Inferior parietal cortex (tissue), 1 donor: ENCODE measurements at regions not wholly inside any gene's neighbourhood (a gene's known extent, or its start where the extent isn't known, plus 50 kb on each side); places are given as distances from the start of the nearest gene placed in this dataset.
"Not testable (repeated sequence)": the region's sequence is repeated elsewhere in the genome, so short reads cannot be mapped to it uniquely, and the experiment has no call there.

Experiments used
- DNase-seq: peaks from one replicate; pipeline ENCODE4 v3.0.0-alpha.2; 2016; ENCODE audit errors: extremely low spot score

DNA sequence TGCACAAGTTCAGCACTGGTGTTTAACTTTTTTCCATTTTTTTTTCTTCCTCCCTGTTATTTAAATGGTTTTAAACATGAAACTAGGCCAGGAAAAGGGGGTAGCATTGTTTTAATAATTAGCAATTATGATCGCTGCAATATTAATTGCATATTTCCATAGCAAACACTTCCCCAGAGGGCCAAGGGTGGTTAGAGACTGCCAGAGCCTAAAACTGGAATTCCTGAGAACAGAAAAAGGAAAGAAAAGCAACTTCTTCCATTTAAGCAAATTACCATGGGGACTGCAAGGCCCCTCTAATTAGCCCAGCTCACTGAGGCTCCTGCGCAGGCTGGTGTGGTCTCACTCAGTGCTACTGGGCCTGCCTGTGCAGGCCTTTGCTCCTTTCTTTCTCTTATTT, 201.5 kb downstream of the SMAD2 start:
- DNase-seq, result no peak

DNA sequence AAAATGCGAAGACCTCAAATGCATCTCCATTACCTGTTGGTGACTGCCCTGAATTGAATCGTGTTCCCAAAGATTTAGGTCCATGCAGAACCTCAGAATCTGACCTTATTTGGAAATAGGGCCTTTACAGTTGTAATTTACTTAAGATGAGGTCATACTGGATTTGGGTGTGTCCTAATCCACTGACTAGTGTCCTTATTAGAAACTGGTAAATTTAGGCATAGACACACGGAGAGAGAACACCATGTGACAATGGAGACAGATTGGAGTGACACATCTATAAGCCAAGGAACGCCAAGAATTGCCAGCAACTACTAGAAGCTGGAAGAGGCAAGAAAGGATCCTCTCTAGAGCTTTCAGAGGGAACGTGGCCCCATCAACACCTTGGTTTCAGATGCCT, 203.1 kb downstream of the SMAD2 start:
- DNase-seq, result no peak

DNA sequence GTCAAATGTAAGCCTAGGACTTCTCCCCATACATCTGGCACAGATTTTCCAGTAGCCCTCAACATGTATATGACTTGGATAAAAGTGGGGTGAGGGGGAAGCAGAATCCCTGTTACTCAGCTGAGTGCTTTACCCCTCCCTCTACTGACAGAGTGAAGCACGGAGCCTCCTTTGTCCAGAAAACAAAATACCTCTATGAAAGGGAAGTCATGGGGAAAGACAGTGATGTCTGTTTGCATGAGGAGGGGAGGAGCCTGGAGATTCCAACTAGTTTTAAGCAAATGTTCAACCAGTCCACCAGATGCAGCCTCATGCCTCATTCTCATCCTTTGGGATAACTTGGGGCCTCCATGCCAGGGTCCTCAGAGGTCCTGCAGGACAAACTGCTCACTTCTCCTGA, 203.9 kb downstream of the SMAD2 start:
- DNase-seq, result no peak

DNA sequence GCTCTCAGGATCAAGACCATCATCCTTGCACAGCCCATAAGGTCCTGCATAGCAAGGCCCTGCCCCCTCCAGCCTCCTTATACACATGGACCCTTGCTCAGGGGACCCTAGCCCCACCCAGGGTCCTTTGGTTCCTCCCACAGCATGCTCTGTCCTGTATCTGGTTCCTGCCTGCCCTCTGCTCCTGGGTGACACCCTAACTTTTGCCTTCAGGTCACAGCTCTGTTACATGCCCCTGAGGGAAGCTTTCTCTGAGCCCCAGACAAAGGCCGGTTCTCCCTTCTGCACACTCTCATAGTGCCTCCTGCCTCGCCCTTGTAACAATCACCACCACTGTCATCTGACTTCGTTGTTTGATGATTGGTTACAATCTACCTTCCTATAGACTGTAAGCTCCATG, 204.8 kb downstream of the SMAD2 start:
- DNase-seq, result no peak

DNA sequence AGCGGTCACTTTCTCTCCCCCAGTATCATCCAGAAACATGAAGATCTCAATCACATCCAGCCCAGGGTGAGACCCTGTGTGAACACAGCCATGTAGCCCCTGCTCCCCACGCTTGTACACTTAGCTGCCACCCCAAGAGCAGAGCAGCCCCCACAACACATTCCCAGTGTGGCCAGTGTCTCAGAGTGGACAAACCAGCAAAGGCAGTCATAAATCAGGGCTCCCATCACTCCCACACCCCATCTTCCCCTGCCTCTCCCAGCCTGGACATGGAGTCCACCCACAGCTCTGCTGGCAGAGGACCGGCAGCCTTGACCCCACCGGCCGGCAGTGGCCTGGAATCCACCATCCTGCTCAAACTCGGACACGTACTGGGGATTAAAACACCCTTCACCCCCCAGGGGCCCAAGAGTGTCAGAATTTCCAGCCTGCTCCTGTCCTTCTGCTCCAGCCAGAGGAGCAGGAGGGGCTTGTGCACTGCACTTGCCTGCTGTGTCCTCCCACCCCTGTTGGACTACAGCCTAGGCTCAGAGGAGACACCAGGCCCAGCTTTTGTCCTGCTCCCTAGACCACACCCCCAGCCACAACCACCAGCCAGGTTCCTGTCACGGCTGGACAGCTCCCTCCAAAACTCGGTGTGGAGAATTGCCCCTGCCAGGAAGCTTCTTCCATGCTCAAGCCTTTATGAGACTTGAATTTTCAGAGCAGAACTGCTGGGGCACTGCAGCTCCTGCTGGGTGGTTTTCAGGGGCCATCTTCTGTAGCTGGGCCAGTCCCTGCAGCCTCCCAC, 206.1 kb downstream of the SMAD2 start:
- DNase-seq, result no peak

DNA sequence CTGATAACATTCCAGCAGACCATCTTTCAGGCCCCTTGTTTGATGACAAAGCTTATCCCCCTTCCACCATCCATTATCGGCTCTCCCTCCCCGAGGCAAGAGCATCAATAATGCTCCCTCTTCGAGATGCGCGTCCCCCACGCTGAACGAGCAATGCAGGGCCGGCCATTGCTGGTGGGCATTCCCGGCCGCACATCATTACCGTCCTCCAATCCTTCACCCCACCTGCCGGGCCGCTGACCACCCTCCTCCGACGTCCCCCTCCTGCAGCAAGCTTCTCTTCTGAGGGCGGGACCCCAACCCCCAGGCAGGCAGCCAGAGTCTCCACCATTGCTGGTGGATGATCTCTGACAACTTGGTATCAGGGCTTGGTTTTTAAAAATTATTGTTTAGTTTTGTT, 208.6 kb downstream of the SMAD2 start:
- DNase-seq, result no peak

DNA sequence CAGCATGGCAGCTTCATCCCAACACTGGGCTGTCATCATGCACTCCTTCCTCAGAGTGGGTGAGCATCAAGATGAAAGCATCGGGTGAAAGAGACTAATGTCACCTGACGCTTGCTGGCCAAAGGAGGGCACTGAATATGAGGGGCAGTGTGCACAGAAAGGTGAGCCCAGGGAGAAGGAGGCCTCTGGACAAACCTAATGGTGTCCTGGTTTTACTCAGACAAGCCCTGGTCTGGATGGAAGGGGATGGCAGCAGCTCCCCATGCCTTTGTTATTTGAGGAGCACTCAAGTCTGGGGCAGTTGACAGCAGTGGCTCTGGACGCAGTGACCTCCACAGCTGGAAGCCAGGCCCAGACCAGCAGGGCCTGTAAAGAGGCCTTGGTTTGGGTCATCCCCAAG, 209.7 kb downstream of the SMAD2 start:
- DNase-seq, result no peak

DNA sequence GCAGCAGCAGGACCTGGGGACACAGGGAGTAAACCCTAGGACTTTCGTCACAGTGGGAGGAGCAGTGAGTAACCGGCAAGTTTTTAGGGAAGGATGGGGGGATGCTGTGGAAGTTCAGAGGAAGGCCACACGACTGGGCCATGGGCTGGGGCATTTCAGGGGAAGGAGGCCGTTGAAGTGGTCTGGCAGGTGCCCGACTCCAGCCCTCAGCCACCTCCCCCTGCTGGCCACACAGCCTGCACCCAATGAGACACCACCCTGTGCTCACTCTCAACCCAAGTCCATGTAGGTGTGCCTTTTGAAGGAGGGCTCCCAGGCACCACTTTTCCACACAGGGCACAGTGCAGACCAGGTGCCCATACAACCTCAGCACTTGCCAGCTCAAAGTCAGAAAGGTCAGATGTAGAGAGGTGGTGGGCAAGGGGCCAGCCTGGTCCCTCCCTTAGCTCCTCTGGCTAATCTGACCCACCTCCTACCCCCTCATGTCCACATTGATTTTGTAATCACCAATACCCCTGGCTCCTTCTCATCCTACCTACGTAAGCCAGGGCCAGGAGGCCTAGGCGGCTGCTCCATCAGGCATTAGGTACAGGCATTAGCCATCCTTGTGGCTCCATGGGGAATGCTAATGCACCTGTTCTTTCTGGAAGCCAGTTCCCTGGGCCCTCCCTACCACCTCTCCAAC, 211.2 kb downstream of the SMAD2 start:
- no peak for DNase-seq

DNA sequence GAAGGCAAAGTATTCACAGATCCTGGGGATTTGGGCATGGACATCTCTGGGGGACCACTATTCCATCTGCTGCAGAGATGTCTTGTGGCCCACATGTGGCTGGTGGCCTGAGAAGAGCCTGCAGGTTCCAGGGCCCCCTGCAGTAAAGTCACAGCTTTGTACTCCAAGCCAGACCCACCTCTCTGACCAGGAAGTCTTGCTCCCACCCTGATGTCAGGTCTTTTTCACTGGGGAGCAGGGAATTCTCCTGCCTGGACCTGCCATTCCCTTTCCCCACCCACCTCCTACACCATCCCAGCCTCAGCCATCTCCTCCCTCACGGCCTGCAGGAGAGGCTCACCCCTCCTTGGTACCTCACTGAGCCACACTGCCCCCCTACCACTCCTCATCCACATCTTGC, 211.8 kb downstream of the SMAD2 start:
- no peak for DNase-seq

DNA sequence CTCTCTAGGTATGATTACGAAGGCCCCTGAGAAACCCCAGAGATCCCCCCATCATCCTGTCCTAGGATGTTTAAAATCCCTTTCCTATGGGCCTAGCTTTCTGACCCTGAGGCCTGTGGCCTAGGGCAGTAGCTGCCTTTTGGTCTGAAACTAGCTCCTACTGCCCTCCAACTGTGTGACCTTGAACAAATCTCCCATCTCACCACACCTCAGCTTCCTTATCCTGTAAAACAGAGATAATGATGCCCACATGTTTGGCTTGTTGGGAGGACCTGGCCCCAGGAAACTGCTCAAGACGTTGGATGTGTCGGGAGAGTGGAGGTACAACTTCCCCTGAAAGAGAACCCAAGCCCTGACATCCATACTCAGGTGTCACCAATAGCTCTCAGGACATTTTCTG, 213.2 kb downstream of the SMAD2 start:
- DNase-seq, result no peak

DNA sequence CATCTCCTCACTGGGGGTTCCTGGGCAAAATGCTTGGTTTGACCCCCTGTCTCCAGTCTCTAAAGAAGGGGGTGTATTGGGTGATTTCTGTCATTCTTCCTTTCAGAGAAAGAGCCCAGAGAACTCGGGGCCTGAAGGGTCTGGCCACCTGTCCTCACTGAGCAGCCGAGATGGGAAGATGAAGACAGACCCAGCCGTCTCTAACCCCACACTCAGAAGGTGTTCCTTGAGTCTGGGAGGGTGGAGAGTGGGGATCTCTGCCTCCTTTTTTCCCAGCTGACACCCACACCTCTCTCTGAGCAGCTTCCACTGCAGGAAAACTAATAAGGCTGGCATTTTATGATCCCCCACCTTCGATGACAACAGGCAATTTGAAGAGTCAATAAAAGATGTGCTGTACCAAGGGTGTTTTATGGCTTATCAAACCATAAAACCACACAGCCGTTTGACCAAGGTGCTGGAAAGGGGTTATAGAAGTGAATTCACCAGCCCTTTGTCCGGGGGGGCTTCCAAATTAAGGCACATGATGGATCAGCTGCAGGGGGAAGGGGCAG, 213.8 kb downstream of the SMAD2 start:
- DNase-seq, result no peak

DNA sequence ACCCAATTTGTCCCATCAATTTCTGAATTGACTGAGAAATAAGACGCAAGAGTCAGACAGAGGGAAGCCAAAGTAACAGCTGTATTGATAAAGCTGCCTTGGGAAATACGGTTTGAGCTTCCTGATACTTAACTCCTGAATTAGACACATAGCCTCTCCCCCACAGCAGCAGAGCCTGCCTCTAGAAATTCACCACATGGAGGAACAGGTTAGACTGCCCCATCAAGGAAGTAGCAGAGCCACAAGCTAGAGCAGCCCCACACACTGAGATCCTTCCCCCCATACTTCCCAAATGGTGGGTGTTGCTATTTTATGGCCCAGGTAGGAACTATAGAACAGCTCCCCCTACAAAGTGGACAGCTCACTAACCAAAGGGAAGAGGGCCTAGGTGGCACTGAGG, 220.0 kb downstream of the SMAD2 start:
- DNase-seq, result no peak

DNA sequence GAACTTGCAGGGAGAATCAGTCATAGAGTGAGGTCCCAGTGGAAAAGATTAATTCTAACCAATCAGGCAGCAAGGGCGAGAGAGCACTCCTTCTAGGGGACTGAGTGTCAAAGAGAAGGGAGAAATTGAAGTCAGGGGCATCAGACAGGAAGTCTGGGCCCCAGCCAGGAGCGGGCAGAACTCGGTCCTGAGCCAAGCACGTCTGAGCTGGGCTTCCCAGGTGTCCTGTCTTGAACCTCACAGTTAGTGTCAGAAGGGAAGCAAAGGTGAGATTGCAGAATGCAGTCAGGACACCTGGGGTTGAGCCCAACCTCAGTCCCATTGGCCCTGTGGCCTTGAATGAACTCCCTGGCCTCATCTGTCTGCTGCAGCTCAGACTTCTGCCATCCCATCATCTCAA, 220.9 kb downstream of the SMAD2 start:
- DNase-seq, result no peak

DNA sequence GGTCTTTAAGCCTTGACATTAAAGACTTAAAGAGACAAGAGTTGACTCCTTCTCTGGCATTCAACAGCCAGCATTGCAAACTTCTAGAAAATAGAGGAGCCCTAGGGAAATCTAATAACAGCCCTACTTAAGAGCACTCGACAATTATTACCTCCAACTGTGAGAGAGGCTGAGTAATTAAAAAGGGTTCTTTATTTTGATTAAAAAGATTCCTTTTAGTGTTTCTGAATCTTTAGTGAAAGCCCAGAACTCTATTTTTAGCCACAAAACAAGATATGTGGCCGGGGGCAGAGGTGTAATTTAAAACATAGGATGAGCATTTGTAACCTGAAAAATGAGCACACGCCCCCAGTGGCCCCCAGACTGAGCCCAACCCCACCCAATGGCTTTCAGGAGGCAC, 222.3 kb downstream of the SMAD2 start:
- DNase-seq, result no peak

DNA sequence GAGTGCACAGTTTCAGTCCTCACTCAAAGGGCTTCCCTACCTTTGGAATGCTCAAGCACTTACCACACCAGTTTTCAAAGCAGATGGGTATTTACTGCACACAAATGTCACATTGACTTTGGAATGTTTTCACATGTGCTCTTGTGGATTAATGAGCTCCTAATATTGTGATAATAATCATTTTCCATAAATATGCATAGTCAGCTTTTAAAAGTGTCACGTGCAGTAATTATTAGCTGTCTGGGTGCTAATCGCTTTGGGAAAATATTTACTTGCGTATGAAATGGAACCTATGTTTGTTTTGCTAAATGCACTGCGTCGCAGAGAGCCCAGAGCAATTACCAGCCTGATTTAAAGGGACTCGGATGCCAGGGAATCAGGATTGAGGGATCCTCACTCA, 229.3 kb downstream of the SMAD2 start:
- no peak for DNase-seq

DNA sequence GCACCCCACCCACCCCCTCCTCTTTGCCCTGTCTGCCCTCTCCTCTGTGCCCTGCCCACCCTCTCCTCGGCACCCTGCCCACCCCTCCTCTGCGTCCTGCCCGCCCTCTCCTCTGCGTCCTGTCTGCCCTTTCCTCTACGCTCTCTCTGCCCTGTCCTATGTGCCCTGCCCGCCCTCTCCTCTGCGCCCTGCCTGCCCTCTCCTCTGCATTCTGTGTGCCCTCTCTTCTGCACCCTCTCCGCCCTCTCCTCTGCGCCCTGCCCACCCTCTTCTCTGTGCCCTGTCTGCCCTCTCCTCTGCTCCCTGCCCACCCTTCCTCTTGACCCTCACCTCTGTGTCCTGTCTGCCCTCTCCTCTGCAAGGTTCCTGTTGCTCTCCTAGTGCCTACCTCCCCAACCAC, 233.6 kb downstream of the SMAD2 start:
- no peak for DNase-seq

DNA sequence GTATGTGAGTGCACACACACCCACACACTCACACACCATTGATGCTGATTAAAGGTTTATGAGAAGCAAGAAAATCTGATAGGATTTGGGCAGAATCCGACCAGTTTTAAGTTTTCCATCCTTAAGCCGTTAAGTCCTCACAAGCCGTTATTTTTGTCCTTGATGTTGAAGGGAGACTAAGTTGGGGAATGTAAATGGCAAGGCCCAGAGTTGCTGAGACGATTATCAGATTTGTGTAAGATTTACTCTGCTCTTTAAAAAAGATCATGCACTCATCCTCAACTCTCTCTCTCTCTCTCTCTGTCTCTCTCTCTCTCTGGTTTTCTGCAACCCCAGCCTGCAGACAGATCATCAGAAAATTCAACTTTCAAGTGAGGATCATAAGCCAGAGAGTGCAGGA, 238.8 kb downstream of the SMAD2 start:
- no peak for DNase-seq

DNA sequence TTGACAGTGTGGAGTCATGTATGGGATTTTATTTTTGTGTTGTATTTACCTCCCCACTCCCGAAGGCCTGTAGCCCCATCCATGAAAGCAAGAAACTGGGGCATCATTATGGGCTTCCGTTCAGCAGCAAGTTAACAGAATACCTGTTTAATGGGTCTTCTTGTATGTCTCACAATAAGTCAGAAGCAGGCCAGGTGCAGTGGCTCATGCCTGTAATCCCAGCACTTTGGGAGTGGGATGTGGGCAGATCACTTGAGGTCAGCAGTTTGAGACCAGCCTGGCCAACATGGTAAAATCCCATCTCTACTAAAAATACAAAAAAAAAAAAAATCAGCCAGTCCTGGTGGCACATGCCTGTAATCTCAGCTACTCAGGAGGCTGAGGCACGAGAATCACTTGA, 239.7 kb downstream of the SMAD2 start:
- DNase-seq, result not testable (repeated sequence)

DNA sequence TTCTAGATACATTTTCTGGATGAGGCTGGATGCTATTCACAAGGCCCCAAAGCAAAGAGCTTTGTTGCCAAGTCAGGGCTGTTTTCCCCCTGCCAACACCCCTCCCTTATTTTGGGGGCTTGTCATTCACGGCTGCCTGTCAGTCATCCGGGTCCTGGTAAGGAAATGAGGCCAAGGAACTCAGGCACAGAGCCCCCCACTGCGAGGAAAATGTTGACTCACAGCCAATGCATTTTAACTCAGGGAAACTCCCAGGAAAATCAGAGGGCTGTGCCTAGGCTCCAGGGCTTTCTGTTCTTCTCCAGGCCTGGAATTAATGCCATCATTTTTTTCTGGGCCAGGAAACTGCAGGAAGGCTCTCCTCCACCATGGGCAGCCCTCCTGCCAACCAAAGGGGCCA, 241.1 kb downstream of the SMAD2 start:
- DNase-seq, result no peak

DNA sequence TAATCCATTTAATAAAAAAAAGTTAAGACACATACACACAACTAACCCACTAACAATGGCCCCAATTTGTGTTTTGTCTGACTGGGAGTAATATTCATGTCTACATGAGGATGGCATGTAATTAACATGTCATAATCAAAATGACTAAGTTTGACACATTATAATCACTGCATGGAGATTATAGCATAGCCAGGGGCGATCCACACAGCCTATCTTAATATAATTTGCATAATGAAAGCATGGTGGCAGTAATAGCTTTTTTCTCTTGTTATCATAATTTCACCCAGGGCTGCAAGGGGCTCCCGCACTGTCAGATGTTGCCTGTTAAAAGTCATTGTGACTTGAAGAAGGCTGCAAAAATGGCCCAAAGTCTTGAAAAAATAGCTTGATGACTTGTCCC, 243.7 kb downstream of the SMAD2 start:
- DNase-seq, result no peak

DNA sequence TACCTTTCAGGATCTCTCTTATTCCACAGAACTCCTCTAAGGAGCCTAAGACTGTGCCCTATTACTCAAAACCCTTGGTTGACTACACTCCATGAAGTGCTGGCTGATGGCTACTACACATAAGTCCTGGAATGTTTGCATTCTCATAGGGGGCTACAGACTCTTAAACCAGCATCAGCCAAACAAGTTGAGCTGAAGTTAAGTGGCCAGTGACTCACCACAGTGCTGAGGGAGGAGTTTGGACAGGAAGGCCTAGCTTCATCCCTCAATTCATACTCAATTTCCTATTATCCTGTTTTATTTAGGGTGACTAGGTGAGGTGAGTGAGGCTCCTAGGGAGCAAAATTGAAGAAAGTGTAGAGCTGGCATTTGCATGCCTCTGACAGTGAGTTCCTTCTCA, 246.7 kb downstream of the SMAD2 start:
- DNase-seq, result no peak

DNA sequence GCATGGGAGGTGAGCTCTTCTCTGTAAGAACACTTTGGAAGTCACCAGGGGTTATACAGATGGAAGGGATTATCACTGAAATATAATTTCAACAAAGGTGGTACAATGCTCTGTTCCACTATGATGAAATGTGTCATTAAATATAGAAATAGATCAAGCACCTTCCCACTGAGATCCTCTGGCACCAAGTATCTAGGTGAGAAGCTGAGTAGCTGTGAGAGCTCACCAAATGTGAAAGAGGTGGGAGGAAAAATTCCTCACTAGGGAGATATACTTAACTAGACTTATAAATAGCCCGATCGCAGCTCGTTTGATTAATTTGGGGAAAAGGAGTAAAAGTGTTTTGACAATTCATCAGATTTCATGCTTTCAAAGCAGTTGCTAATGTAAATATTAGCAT, 247.6 kb downstream of the SMAD2 start:
- no peak for DNase-seq

DNA sequence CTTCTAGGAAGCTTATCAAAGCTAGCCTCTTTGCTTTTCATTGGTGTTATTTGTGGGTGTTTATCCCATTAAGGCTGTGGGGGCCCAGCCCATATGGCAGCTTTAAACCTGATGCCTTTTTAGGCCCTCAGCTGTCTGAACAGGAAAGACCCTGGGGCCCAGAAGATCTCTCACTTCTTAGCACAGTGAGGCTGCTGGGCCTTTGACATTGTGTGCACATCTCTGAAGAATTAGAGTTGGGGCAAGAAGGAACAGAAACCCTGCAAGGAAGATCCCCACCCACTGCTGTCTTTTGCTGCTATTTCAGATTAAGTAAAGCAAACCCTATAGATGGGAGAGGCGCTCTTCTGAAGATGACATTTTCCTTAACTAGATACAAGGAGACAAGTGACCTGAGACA, 250.0 kb downstream of the SMAD2 start:
- DNase-seq, result no peak
